LNCAP (cell line): ENCODE measurements at regions not wholly inside any gene's neighbourhood (a gene's known extent, or its start where the extent isn't known, plus 50 kb on each side); places are given as distances from the start of the nearest gene placed in this dataset.

ENCODE experiments used
- TF ChIP-seq, protein P1 (sequence below): fragments of 450-650 bp; IDR thresholded peaks from 2 replicates; pipeline ENCODE4 v1.5.1; 2017; ENCODE audit warnings: mild to moderate bottlenecking

DNA sequence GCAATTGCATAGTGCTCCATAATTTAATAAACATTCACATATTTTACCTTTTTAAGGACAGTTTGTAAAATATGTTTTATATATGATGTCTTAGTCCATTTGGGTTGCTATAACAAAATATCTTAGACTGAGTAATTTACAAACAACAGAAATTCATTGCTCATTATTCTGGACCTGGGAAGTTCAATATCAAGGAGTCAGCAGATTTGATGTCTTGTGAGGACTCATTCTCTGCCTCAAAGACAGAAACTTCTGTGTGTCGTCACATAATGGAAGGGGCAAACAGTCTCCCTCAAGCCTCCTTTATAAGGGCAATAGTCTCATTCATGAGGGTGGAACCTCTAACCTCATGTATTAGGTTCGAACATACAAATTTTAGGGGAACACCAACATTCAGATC lies 455.9 kb downstream of the TAF11L14 start:
- TF ChIP-seq, protein P1, sequence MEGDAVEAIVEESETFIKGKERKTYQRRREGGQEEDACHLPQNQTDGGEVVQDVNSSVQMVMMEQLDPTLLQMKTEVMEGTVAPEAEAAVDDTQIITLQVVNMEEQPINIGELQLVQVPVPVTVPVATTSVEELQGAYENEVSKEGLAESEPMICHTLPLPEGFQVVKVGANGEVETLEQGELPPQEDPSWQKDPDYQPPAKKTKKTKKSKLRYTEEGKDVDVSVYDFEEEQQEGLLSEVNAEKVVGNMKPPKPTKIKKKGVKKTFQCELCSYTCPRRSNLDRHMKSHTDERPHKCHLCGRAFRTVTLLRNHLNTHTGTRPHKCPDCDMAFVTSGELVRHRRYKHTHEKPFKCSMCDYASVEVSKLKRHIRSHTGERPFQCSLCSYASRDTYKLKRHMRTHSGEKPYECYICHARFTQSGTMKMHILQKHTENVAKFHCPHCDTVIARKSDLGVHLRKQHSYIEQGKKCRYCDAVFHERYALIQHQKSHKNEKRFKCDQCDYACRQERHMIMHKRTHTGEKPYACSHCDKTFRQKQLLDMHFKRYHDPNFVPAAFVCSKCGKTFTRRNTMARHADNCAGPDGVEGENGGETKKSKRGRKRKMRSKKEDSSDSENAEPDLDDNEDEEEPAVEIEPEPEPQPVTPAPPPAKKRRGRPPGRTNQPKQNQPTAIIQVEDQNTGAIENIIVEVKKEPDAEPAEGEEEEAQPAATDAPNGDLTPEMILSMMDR, result no peak

DNA sequence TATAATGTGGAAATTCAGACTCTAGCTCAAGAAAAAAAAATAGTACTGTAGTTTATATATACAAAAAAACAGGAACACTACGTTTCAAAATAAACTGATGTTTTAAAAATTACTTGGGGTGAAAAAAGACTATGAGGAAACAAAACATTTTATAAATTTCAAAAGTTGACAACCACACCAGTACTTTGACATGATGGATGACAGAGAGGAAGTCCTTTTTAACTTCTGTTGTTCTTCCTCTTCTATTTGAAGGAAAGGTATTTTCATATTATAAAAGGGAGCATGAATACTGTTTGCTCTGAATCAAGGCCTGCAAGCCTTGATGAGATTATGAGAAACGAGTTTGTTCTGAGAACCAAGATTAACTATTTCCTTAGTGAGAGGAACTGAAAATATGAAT lies 456.9 kb downstream of the TAF11L14 start:
- TF ChIP-seq, protein P1, result no peak

DNA sequence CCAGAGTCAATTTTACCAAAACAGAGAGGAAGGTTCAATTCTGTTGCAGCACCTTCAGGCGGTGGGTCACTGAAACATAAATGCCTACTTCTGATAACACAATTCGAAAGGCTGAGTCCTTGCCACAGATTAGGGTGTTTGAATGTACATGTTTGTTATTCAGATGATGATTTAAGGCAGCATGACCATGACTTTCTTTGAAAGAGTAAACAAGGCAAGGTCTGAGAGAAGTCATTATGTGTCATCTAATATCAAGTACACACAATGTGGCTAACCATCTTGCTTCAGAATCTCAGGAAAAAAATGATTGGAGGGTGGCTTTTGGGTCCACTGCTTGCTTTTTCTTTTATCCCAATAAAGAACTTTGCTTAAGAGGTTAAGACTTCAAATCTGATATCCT lies 457.5 kb downstream of the TAF11L14 start:
- TF ChIP-seq, protein P1, result no peak

DNA sequence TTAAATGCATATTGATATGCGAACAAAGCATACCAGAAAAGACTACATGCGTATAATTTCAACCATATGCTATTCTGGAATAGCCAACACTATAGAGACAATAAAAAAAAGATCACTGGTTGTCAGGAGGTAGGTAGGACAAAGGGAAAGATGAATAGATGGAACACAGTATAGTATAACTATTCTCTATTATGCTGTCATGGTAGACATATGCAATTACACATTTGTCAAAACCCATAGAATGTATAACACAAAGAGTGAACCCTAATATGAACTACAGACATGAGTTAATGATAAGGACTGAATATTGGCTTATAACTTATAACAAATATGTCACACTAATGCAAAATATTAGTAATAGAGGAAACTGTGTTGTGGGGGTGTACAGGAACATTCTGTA lies 460.8 kb downstream of the TAF11L14 start:
- TF ChIP-seq, protein P1, result no peak

DNA sequence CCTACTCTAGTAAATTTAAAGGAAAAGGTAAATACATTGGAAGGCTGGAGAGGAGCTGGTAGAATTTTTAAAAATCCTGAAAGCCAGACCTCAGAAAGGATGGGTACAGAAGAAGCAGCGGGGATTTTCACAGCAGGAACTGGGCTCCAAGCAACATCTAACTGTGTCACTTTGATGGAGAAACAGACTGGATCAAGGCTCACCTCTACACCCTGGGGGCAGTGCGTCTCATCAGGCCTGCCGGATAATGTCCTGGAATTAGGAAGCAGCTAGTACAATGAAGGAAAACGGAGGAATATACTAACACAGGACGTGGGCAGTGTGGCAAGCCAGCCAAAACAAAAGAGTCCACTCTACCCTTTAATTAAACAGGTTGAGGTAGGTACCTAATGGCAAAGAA lies 463.6 kb downstream of the TAF11L14 start:
- TF ChIP-seq, protein P1, result no peak

DNA sequence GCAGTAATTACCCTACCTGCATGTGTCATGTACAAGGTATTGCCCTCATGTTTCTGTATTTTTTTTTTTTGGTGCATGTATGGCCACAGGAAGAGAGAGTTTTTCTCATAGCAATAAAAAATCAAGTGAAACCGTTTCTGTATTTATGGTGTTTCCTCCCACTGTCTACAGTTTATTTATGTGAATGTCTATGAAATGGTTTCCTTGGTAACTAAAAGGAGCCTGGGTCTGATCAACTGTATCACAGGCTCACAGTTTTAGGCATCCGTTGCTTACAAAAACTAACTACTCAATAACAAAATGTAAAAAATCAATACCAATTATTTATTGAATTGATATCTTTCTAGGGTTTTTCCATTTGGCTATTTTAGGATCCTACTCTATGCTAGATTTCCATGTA lies 464.4 kb downstream of the TAF11L14 start:
- TF ChIP-seq, protein P1, result no peak

DNA sequence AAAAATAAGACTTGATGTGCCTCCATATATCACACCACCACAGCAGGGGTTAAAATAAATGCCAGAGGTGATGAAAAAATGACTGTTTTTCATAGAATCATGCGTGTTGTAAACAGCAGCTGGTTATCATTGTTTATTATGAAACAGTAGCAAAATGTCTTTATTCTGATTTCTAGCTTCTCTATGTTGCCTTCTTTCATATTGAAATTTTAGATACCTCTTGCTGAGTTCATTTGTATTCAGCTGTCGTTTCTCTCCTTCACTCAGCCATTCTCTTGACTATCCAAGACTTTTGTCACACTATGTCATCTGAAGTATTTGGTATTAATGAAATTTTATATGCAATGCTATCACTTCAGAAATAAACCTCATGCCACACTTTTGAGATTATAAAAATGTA lies 465.0 kb downstream of the TAF11L14 start:
- TF ChIP-seq, protein P1, result no peak

DNA sequence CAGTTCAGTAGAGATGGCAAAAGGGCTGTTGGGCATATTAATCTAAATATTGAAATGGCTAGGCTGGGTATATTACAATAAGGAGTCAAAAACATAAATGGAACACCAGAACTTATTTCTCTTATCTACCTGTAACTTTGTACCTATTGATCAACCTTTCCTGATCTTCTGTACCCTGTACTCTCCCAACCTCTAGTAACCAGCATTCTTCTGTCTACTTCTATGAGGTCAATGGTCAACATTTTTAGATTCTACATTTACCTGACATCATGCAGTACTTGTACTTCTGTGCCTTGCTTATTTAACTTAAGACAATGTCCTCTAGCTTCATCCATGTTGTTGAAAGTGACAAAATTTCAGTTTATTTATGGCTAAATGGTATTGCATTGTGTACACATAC lies 467.3 kb downstream of the TAF11L14 start:
- TF ChIP-seq, protein P1, result no peak
